ENCODE measurements at regions not wholly inside any gene's neighbourhood (a gene's known extent, or its start where the extent isn't known, plus 50 kb on each side); places are given as distances from the start of the nearest gene placed in this dataset.

DNA sequence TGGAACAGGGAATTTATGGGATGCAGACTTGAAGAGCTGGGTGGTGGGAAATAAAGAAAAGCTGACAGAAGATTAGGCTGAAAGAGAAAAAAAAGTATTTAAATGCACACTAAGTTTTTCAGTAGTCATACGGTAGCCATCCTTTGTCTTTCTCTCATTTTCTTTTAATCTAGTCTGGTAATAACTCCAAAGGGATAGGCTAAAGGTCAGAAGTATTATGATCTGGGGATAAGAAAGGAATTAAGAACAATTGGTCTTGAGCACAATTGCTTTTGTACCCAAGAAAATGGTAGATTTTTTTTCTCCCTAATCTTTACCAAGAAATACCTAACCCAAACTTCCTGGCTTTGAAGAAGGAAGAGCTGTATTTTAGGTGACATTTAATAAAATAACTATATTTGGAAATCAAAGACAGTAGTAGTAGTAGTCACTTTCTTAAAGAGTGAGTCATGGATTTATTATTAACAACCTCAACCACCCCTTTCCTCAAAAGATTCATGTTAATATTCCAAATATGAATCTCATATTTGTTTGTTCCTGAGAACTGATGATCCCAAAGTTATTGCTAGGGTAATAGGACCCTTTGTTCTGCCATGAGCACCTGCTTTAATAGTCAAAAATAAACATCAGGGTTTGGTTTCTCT, 120.2 kb upstream of the ODAD2 start:
- TF ChIP-seq CTCF (IDR thresholded peaks at IDR 0.05) (no peak), POLR2A (IDR thresholded peaks at IDR 0.05) (no peak), EP300 (IDR thresholded peaks at IDR 0.05) (no peak)
